ENCODE measurements at regions not wholly inside any gene's neighbourhood (a gene's known extent, or its start where the extent isn't known, plus 50 kb on each side); places are given as distances from the start of the nearest gene placed in this dataset.
"Not testable (repeated sequence)": the region's sequence is repeated elsewhere in the genome, so short reads cannot be mapped to it uniquely, and the experiment has no call there.

- DNase-seq (ENCODE audit: low read depth in 2 of 2): no peak
Measured at GRCh38 chrX:26597981-26598380, 382.0 kb downstream of the MAGEB5 start.

DNA sequence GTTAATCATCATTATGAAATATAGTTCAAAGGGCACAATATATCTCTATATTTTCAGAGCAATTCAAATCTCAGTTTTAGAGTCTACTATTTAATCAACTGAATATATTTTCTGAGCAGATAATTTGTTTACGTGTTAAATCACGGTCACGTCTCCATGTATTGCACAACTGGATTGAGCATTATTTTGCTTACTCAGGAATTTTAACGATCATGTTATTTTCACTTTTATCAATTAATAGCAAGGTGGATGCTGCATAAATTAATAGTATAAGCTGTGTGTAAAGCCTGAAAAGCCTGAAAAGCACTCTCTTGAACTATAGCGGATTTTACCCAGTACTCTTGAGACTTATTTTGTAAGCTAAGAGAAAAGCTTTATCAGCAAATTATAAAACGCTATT, 374.9 kb downstream of the MAGEB5 start:
- no peak for DNase-seq (ENCODE audit: low read depth in 2 of 2)

- no peak for DNase-seq (ENCODE audit: low read depth in 2 of 2)
Measured at GRCh38 chrX:26586570-26586969, 370.6 kb downstream of the MAGEB5 start.

- peak; percentile 63 for DNase-seq (ENCODE audit: low read depth in 2 of 2)
Measured at GRCh38 chrX:26581091-26581490, 365.1 kb downstream of the MAGEB5 start.

GRCh38 chrX:26580021-26580420, 364.1 kb downstream of the MAGEB5 start:
- no peak for DNase-seq (ENCODE audit: low read depth in 2 of 2)

DNA sequence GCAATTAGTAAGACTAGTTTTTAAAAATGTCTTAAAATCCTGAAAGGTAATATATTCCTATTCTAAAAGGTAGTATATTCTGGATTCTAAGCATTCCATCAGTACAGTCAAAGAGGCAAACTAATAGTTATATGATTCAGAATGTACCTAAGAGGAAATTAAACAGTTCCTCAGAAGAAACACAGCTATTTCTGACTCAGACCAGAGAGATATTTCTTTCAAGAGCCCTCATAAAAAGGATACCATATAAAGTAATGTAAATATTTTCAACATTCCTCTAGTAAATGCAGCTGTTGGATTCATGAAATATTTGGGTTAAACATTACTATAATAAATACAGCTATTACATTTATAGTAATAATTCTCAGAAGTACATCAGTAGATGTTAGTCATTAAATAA, 358.3 kb downstream of the MAGEB5 start:
- no peak for DNase-seq (ENCODE audit: low read depth in 2 of 2)

- no peak for DNase-seq (ENCODE audit: low read depth in 2 of 2)
Measured at GRCh38 chrX:26562156-26562555, 346.2 kb downstream of the MAGEB5 start.

DNA sequence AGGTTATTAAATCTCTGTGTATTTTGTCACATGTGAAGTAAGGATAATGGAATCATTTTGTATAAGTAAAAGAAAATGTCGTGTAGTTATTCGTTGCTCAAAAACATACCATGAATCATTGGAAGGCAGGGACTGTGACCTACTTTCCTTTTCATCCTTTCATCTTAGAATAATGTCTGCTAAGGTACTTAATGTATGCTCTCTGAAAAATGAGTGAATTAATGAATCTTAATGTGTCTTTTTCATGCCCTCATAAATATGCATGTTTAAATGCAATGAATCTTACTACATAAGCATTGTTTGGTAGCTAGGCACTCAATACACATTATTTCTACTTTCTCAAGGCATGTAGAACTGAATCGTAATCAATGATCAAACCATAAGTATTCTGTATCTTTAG, 343.9 kb downstream of the MAGEB5 start:
- DNase-seq (ENCODE audit: low read depth in 2 of 2): no peak

DNA sequence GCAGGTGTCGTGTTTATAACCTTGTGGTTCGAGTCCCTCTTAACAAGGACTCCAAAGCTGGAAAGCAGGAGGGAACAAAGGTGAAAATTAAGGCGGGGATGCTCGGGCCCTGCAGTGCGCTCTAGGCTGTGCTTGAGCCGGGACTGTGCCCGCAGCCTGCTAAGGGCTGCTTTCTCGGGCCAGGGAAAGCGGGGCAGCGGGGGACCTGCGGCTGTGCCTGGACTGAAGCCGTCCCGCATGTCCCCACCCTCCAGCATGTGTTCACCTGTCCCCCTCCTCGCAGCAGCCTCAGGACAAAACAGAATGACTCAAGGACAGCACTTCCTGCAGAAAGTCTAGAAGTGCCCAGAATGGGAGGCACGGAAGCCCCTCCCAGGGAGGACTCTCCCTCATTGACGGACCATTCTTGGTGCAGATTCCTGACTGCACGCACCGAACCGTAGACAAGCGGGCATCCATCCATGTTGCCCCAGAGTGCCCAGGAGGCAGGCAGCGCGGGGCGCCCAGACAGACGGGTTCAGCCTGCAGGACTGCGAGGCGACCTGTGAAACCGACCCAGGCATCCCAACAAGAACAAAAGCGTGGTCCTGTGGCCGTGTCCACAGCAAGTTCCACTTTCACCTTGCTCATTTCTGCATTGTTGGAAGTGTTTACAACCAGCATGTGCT, 342.9 kb downstream of the MAGEB5 start:
- no peak for DNase-seq (ENCODE audit: low read depth in 2 of 2)

DNA sequence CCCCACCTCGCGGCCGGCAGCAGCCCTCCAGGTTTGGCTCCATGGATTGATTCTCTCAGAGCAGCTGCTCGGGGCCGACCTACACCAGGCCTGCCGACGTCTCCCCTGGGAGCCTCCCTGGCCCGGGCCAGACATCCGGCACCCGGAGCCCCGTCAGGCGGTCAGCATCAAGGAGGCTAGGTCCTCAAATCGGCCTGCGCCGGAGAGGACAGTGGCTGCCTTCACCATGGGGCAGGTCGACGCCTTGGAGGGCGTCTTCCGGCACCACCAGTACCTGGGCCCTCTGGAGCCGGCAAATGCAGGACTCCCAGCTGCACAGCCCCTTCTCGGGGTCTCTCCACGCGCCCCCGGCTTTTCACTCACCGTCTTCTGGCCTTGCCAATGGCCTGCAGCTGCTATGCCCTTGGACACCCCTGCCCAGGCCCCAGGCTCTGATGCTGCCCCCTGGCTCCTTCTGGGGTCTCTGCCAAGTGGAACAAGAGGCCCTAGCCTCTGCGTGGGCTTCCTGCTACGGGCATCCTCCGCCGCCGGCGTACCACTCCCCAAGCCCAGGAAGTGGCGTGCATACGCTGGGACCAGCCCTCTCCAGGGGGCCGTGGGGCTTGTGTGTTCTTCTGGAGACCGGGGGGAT, 341.8 kb downstream of the MAGEB5 start:
- DNase-seq (ENCODE audit: low read depth in 2 of 2): no peak

DNA sequence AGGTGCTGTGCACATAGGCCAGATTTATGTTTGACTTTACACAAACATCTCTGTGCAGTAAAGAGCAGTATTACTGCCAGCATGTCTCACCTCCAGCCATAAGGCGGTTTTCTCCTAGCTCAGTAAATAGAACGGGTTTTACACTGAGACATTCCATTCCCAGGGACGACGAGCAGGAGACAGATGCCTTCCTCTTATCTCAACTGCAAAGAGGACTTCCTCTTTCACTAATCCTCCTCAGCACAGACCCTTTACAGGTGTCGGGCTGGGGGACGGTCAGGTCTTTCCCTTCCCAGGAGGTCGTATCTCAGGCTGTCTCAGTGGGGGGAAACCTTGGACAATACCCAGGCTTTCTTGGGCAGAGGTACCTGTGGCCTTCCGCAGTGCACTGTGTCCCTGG, 309.8 kb downstream of the MAGEB5 start:
- DNase-seq (ENCODE audit: low read depth in 2 of 2): not testable (repeated sequence)

DNA sequence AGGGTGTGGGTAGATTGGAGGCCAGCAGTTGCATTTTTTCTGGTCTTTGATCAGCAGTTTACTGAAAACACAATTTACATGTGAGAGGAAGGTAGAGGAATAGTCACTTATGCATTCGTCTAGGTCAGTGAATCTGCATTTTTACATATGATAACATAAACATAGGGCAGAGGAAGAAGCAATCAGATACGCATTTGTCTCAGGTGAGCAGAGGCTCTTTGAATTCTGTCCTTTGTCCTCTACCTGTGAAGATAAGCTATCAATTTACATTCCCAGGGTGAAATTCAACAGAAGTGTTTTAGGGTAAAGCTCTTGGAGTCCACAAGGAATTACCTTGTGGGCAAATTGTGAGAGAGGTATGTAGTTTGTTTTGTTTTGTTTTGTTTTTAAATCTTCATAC, 306.5 kb downstream of the MAGEB5 start:
- DNase-seq (ENCODE audit: low read depth in 2 of 2): no peak

GRCh38 chrX:26511589-26512363, 295.8 kb downstream of the MAGEB5 start:
- no peak for DNase-seq (ENCODE audit: low read depth in 2 of 2)

GRCh38 chrX:26470941-26471340, 255.0 kb downstream of the MAGEB5 start:
- no peak for DNase-seq (ENCODE audit: low read depth in 2 of 2)

- DNase-seq (ENCODE audit: low read depth in 2 of 2): no peak
Measured at GRCh38 chrX:26466387-26466786, 250.4 kb downstream of the MAGEB5 start.

DNA sequence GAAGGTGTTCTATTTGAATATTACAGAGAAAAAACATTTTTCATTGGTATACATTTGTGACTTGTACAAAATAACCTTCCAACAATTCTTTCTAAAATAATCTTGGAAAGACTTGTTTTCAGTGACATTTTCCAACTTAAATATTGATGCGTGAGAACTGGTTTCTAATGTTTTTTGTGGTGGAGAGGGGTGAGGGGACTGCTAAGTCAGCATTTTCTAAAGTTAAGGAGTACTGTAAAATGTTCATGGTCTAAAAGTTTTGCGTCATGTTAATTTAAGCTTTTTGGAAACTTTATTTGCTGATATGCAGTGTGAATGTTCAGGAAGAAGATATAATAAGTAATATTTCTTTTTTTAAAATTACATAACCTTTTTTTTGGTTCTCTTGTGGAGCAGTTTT, 229.3 kb downstream of the MAGEB5 start:
- DNase-seq (ENCODE audit: low read depth in 2 of 2): no peak

DNA sequence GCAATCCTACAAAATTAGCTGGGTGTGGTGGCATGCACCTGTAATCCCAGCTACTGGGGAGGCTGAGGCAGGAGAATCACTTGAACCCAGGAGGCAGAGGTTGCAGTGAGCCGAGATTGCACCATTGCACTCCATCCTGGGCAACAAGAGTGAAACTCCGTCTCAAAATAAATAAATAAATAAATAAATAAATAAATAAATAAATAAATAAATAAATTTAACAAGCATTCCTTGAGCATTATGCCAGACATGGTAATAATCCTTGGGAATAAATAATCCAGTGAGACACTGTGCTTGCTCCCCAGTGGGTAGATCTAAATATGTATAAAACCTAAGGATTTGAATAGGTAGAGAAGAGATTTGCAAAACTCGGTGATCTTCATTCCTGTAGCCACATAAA, 228.4 kb downstream of the MAGEB5 start:
- DNase-seq (ENCODE audit: low read depth in 2 of 2): not testable (repeated sequence)

DNA sequence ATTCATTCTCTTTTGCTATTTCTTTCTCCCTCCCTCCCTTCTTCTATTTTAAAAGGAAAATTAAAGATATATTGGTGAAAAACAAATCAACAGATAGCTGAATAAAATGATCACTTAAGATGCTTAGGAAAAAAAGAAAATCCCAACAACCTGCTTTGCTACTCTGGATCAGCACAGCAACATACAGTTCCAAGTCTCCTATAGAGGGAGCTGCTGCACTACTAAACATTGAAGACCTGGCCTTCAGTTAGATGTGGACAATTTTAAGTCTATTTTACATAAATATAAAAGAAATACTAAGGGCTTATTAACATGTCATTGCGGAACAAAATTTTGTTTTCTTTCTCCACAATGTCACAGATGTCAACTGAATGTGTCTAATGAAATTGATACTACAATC, 226.4 kb downstream of the MAGEB5 start:
- DNase-seq (ENCODE audit: low read depth in 2 of 2): peak in 1 of 2 experiments; percentile 1

GRCh38 chrX:26414534-26414933, 198.6 kb downstream of the MAGEB5 start:
- DNase-seq (ENCODE audit: low read depth in 2 of 2): no peak

DNA sequence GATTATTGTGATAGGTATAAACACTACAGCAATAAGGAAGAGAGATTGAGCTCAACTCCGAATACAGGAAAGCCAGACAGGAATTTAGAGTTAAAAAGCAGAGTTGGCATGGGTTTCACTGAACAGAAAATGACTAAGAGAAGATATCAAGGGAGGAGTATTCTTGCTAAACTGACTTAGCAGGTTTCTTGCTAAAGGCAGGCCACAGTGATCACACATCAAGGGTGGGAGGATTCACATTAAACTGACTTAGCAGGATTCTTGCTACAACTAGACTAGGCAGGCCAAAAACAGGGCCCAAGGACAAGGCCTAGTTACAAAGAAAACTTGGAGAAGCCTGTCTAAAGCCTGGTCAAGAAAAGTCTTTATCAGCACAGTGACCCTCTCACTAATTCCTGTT, 195.1 kb downstream of the MAGEB5 start:
- DNase-seq (ENCODE audit: low read depth in 2 of 2): no peak

GRCh38 chrX:26409636-26410035, 193.7 kb downstream of the MAGEB5 start:
- no peak for DNase-seq (ENCODE audit: low read depth in 2 of 2)

DNA sequence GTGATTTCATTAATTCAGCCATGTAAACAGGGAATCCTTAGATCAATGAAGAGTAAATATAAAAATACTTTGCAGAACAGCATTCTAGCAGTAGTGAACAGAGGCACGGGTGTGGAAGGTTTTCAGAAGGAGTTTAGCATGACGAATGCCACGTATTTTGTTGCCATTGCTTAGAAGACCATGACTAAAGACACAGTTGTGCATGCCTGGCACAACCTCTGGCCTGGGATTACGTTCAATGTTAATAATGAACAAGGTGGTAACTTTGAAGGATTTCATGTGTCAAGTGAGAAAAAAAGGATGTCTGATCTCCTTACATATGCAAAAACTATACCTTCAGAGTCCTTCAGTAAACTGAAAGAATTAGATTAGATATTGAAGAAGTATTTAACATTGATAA, 171.9 kb downstream of the MAGEB5 start:
- no peak for DNase-seq (ENCODE audit: low read depth in 2 of 2)
